Suprapubic skin (tissue), 4 donors: ENCODE measurements at regions not wholly inside any gene's neighbourhood (a gene's known extent, or its start where the extent isn't known, plus 50 kb on each side); places are given as distances from the start of the nearest gene placed in this dataset.

Experiments used
- DNase-seq, 2 donors: peaks; one replicate each; pipeline ENCODE4 v3.0.0-alpha.2; 2019; ENCODE audit warnings: low spot score in 2 of 2
- H3K27ac ChIP-seq: fragments of 200-600 bp; sonication (generic); one replicate; pipeline ENCODE4 v1.5.1; 2019
- H3K27me3 ChIP-seq: fragments of 200-600 bp; sonication (generic); one replicate; pipeline ENCODE4 v1.5.1; 2019
- H3K36me3 ChIP-seq: fragments of 200-600 bp; sonication (generic); one replicate; pipeline ENCODE4 v1.5.1; 2019
- H3K4me1 ChIP-seq: fragments of 200-600 bp; sonication (generic); one replicate; pipeline ENCODE4 v1.5.1; 2019
- H3K4me3 ChIP-seq: fragments of 200-600 bp; sonication (generic); one replicate; pipeline ENCODE4 v1.5.1; 2019; ENCODE audit warnings: mild to moderate bottlenecking
- H3K9me3 ChIP-seq: fragments of 200-600 bp; sonication (generic); one replicate; pipeline ENCODE4 v1.5.1; 2019
- CTCF ChIP-seq, 2 donors: fragments of 200-600 bp in 1 of 2; fragments of 450-650 bp in 1 of 2; sonication (generic) in 1 of 2; IDR thresholded peaks; one replicate each; pipeline ENCODE4 v1.5.1; 2016 to 2019; ENCODE audit warnings: antibody characterized with exemption in 2 of 2, mild to moderate bottlenecking in 1 of 2, moderate library complexity in 1 of 2
- EP300 ChIP-seq: sonication (generic); formaldehyde crosslinking; IDR thresholded peaks from one replicate; pipeline ENCODE4 v1.6.1; 2017; ENCODE audit warnings: antibody characterized with exemption
- POLR2A ChIP-seq, 2 donors: fragments of 450-650 bp; IDR thresholded peaks; one replicate each; pipeline ENCODE4 v1.6.1; 2017; ENCODE audit warnings: antibody characterized with exemption in 2 of 2, mild to moderate bottlenecking in 2 of 2, moderate library complexity in 2 of 2
- POLR2AphosphoS5 ChIP-seq, 3 donors: sonication (generic); formaldehyde crosslinking; IDR thresholded peaks; one replicate each; pipeline ENCODE4 v1.6.1; 2017; ENCODE audit warnings: antibody characterized with exemption in 3 of 3
- WGBS: methylation state at CpG from one replicate; pipeline ENCODE4 v1.1.5; 2018; 5-methylcytosine and 5-hydroxymethylcytosine counted together

DNA sequence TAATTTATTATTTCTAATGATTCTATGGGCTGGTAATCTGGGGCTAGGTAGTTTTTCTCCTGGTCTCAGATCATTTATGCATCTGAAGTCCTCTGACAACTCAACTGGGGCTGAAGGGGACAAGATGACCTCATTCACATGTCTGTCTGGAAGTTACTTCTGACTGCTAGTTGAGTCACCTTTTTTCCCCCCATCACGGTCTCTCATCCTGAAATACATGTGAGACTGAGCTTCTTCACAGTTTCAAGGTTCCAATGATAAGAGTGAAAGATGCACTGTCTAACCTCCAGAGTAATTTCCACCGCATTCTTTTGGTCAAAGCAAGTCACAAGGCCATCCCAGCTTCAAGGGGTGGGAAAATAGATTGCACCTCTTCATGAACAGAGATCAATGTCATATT, 356.7 kb upstream of the RPS6KA3 start:
- no peaks in the 10 kb centered on the region for H3K9me3 ChIP-seq
- 57% methylated on average over 2 of the region's 2 CpGs for WGBS
- no peaks in the 10 kb centered on the region for H3K36me3 ChIP-seq
- H3K27ac ChIP-seq = no peak overlapping the region
- H3K27me3 ChIP-seq = no peaks in the 10 kb centered on the region
- no peaks in the 10 kb centered on the region for H3K4me1 ChIP-seq
- TF ChIP-seq POLR2AphosphoS5 (IDR thresholded peaks at IDR 0.05) (no peak), EP300 (no peak), CTCF (IDR thresholded peaks at IDR 0.05) (no peak), POLR2A (IDR thresholded peaks at IDR 0.05) (no peak)
- no peak for DNase-seq
- H3K4me3 ChIP-seq = no peak overlapping the region

GRCh38 chrX:20620306-20620705, 353.6 kb upstream of the RPS6KA3 start:
- H3K27ac ChIP-seq = no peak overlapping the region
- H3K36me3 ChIP-seq = no peaks in the 10 kb centered on the region
- H3K27me3 ChIP-seq = no peaks in the 10 kb centered on the region
- no peaks in the 10 kb centered on the region for H3K9me3 ChIP-seq
- DNase-seq = no peak
- H3K4me3 ChIP-seq = no peak overlapping the region
- no peaks in the 10 kb centered on the region for H3K4me1 ChIP-seq
- no peak for TF ChIP-seq POLR2AphosphoS5 (IDR thresholded peaks at IDR 0.05)
- no peak for TF ChIP-seq POLR2A (IDR thresholded peaks at IDR 0.05)
- TF ChIP-seq CTCF (IDR thresholded peaks at IDR 0.05) = no peak
- no peak for TF ChIP-seq EP300
- 64% methylated on average over 2 of the region's 2 CpGs for WGBS

DNA sequence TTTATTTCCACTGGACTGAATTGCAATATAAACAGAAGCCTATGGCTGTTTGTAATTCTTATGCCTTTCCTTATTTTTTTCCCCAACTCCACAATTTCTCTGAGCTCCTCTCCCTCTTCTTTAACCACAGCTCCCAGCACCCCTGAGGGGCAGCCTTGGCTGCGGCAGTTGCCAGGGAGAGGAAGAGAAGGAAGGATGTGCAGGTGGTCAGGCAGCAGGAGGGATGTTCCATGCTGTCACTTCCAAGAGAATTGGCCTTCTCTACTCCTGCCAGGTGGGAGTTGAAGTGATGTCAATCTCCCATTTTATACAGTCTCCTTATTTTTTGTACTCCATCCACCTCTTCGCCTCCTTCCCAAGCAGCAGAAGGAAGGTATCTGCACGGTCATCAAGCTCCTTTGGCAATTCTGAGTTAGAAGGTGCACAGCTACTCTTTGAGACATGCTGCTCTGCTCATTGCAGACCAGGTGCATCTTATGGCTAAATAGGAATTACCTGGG, 343.3 kb upstream of the RPS6KA3 start:
- TF ChIP-seq CTCF (IDR thresholded peaks at IDR 0.05) = no peak
- TF ChIP-seq EP300 = no peak
- no peak for TF ChIP-seq POLR2A (IDR thresholded peaks at IDR 0.05)
- no peak for TF ChIP-seq POLR2AphosphoS5 (IDR thresholded peaks at IDR 0.05)
- WGBS = 76% methylated on average over 3 of the region's 3 CpGs
- H3K9me3 ChIP-seq = no peaks in the 10 kb centered on the region

GRCh38 chrX:20606831-20607230, 340.1 kb upstream of the RPS6KA3 start:
- Histone ChIP-seq H3K9me3 (no peaks in the 10 kb centered on the region), H3K36me3 (no peaks in the 10 kb centered on the region), H3K4me1 (no peaks in the 10 kb centered on the region), H3K27ac (no peak overlapping the region), H3K4me3 (no peak overlapping the region), H3K27me3 (no peaks in the 10 kb centered on the region)
- no peak for DNase-seq
- WGBS = 65% methylated on average over 4 of the region's 4 CpGs
- TF ChIP-seq POLR2AphosphoS5 (IDR thresholded peaks at IDR 0.05) = no peak
- no peak for TF ChIP-seq EP300
- TF ChIP-seq POLR2A (IDR thresholded peaks at IDR 0.05) = no peak
- TF ChIP-seq CTCF (IDR thresholded peaks at IDR 0.05) = no peak

More for the DNA sequence above, 343.3 kb upstream of the RPS6KA3 start:
- no peak for DNase-seq
- H3K4me1 ChIP-seq = no peaks in the 10 kb centered on the region
- H3K27me3 ChIP-seq = no peaks in the 10 kb centered on the region
- H3K27ac ChIP-seq = no peak overlapping the region
- no peak overlapping the region for H3K4me3 ChIP-seq
- no peaks in the 10 kb centered on the region for H3K36me3 ChIP-seq

GRCh38 chrX:20596856-20597255, 330.1 kb upstream of the RPS6KA3 start:
- Histone ChIP-seq H3K27me3 (no peaks in the 10 kb centered on the region), H3K9me3 (no peaks in the 10 kb centered on the region), H3K4me1 (peaks cover 5% of the 10 kb centered on the region), H3K27ac (peak overlapping the region; percentile 65), H3K36me3 (no peaks in the 10 kb centered on the region), H3K4me3 (no peak overlapping the region)
- WGBS = 26% methylated on average over 2 of the region's 2 CpGs
- DNase-seq = no peak
- TF ChIP-seq EP300 = no peak
- TF ChIP-seq CTCF (IDR thresholded peaks at IDR 0.05) = no peak
- no peak for TF ChIP-seq POLR2A (IDR thresholded peaks at IDR 0.05)
